ENCODE measurements at regions not wholly inside any gene's neighbourhood (a gene's known extent, or its start where the extent isn't known, plus 50 kb on each side); places are given as distances from the start of the nearest gene placed in this dataset.

DNA sequence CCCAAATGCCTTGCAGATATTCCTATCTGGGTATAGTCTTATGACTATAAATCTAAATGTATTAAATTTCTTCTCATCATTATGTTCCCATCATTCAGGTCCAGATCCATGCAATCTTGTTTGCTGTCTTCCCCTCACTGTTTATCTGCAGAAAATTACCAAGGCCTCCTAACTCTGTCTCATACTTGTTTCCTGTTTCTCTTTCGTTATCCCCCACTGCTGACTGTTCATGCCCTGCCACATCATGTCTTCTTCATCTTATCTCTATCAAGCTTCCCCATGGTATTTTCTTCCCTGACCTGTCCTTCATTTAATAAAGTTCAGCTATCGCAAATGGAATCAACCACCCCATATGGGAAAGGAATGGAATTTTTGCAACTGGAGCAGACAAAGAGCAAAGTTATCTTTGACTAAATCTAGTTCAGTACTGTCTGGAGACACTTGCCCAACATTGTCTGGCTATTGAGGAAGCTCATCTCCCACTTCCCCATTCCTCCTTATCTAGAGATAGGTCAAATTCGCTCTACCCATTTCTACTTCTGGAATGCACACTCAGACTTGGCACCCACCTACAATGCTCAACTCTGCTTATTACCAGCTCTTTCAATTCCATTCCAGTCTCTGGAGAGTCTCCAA, 1358.1 kb downstream of the EFNB2 start:
- Histone ChIP-seq H2AFZ (no peak overlapping the region), H3K9ac (no peak overlapping the region), H3K27me3 (replicated peaks; ENCODE audit: insufficient read depth) (no peaks in the 10 kb centered on the region), H3K9me3 (ENCODE audit: low read depth) (no peaks in the 10 kb centered on the region), H3K79me2 (ENCODE audit: insufficient read depth) (no peaks in the 10 kb centered on the region), H3K36me3 (ENCODE audit: low read depth) (no peaks in the 10 kb centered on the region), H3K27ac (no peak overlapping the region), H4K20me1 (ENCODE audit: insufficient read depth) (no peaks in the 10 kb centered on the region), H3K4me3 (no peak overlapping the region), H3K9me2 (ENCODE audit: insufficient read depth) (no peaks in the 10 kb centered on the region), H3K4me1 (ENCODE audit: insufficient read depth) (no peaks in the 10 kb centered on the region), H3K4me2 (ENCODE audit: unreplicated experiment) (no peak overlapping the region), H3F3A (ENCODE audit: insufficient read depth) (no peaks in the 10 kb centered on the region)
- no peak for TF ChIP-seq EZH2 (IDR thresholded peaks at IDR 0.05; ENCODE audit: insufficient read depth, poor library complexity, severe bottlenecking)
- in situ Hi-C loops (cut with MboI), result no loop called here
- DNase-seq, result no peak
- 30 to 34% methylated on average over 3 of the region's 3 CpGs for WGBS, 2 experiments (ENCODE audit: low coverage in 1 of 2, low lambda C conversion rate in 2 of 2, missing lambda C conversion rate in 2 of 2)

DNA sequence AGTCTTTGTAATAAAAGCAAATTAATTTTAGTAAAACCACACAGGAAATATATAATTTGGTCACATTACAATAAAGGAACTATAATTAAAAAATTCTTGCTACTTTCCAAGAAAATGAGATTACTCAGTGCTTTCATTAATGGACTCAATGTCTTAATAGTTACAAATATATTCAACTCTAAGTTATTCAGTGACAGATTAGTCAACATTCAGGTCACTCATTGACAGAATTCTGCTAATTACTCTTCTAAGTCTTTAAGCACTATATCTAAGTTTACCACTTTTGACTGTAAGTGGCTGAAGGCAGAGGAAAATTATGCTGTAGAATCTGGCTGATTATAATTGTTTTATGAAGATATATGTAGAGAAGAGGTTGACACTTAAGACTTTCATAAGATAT, 1365.0 kb downstream of the EFNB2 start:
- in situ Hi-C loops (cut with MboI), result no loop called here
- Histone ChIP-seq H3K27ac (no peak overlapping the region), H4K20me1 (ENCODE audit: insufficient read depth) (no peaks in the 10 kb centered on the region), H3K36me3 (ENCODE audit: low read depth) (no peaks in the 10 kb centered on the region), H3K9me3 (ENCODE audit: low read depth) (peaks cover 6% of the 10 kb centered on the region), H3F3A (ENCODE audit: insufficient read depth) (no peaks in the 10 kb centered on the region), H3K9ac (no peak overlapping the region), H2AFZ (no peak overlapping the region), H3K4me2 (ENCODE audit: unreplicated experiment) (no peak overlapping the region), H3K9me2 (ENCODE audit: insufficient read depth) (no peaks in the 10 kb centered on the region), H3K79me2 (ENCODE audit: insufficient read depth) (no peaks in the 10 kb centered on the region), H3K27me3 (replicated peaks; ENCODE audit: insufficient read depth) (no peaks in the 10 kb centered on the region), H3K4me3 (no peak overlapping the region), H3K4me1 (ENCODE audit: insufficient read depth) (no peaks in the 10 kb centered on the region)
- no peak for DNase-seq
- TF ChIP-seq EZH2phosphoT487 (IDR thresholded peaks at IDR 0.05; ENCODE audit: insufficient read depth, low read depth) (no peak), EZH2 (IDR thresholded peaks at IDR 0.05; ENCODE audit: insufficient read depth, poor library complexity, severe bottlenecking) (no peak)

DNA sequence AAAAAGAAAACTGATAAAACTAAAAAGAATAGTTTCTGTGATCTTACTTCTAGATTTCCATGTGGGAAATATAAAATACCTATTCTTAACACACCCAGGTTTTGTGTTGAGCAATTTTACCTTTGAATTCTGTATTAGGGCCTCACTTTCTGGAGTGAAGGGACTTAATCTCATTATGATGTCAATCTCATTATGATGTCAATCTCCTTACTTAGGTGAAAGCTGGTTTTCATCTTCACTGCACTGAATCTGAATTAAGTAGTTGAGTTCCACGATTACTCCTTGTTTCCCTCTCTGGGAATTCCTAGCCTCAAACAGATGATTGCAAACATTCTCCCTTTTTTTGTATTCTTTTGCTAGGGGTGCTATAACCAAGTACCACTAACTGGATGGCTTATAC, 1367.2 kb downstream of the EFNB2 start:
- Histone ChIP-seq H3F3A (ENCODE audit: insufficient read depth) (no peaks in the 10 kb centered on the region), H3K4me3 (no peak overlapping the region), H3K9me3 (ENCODE audit: low read depth) (peaks cover 6% of the 10 kb centered on the region), H3K4me1 (ENCODE audit: insufficient read depth) (no peaks in the 10 kb centered on the region), H3K27me3 (replicated peaks; ENCODE audit: insufficient read depth) (no peaks in the 10 kb centered on the region), H4K20me1 (ENCODE audit: insufficient read depth) (no peaks in the 10 kb centered on the region), H3K9ac (no peak overlapping the region), H2AFZ (no peak overlapping the region), H3K79me2 (ENCODE audit: insufficient read depth) (no peaks in the 10 kb centered on the region), H3K9me2 (ENCODE audit: insufficient read depth) (no peaks in the 10 kb centered on the region), H3K36me3 (ENCODE audit: low read depth) (no peaks in the 10 kb centered on the region), H3K27ac (no peak overlapping the region), H3K4me2 (ENCODE audit: unreplicated experiment) (no peak overlapping the region)
- no peak for DNase-seq
- whole genome bisulfite sequencing, 2 experiments (ENCODE audit: low coverage in 1 of 2, low lambda C conversion rate in 2 of 2, missing lambda C conversion rate in 2 of 2), result 3 to 10% methylated on average over 1 of the region's 1 CpG
- in situ Hi-C loops (cut with MboI), result no loop called here
- TF ChIP-seq EZH2phosphoT487 (IDR thresholded peaks at IDR 0.05; ENCODE audit: insufficient read depth, low read depth) (no peak), EZH2 (IDR thresholded peaks at IDR 0.05; ENCODE audit: insufficient read depth, poor library complexity, severe bottlenecking) (no peak)

DNA sequence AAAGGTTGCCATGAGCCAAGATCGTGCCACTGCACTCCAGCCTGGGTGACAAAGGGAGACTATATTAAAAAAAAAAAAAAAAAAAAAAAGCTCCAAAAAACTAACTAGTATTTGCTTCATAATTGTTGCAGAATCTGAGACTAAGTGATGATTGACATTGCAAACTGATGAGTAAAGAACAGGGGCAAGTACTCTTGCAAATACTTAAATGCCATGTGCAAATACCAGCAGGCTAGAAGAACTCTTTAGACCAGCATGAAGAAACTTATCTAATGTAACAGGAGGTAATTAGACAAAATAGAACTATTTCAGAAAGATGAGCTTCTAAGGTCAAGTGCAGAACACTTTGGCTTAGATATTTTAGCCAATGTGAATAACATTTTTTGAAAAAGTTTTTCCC, 1368.1 kb downstream of the EFNB2 start:
- Histone ChIP-seq H3K36me3 (ENCODE audit: low read depth) (no peaks in the 10 kb centered on the region), H3K27me3 (replicated peaks; ENCODE audit: insufficient read depth) (no peaks in the 10 kb centered on the region), H3K4me1 (ENCODE audit: insufficient read depth) (no peaks in the 10 kb centered on the region), H3K27ac (no peak overlapping the region), H3K9me2 (ENCODE audit: insufficient read depth) (no peaks in the 10 kb centered on the region), H3K4me3 (no peak overlapping the region), H4K20me1 (ENCODE audit: insufficient read depth) (no peaks in the 10 kb centered on the region), H3K79me2 (ENCODE audit: insufficient read depth) (no peaks in the 10 kb centered on the region), H3F3A (ENCODE audit: insufficient read depth) (no peaks in the 10 kb centered on the region), H3K4me2 (ENCODE audit: unreplicated experiment) (no peak overlapping the region), H3K9ac (no peak overlapping the region), H3K9me3 (ENCODE audit: low read depth) (peaks cover 6% of the 10 kb centered on the region), H2AFZ (no peak overlapping the region)
- DNase-seq, result no peak
- in situ Hi-C loops (cut with MboI), result no loop called here
- TF ChIP-seq EZH2 (IDR thresholded peaks at IDR 0.05; ENCODE audit: insufficient read depth, poor library complexity, severe bottlenecking) (no peak), EZH2phosphoT487 (IDR thresholded peaks at IDR 0.05; ENCODE audit: insufficient read depth, low read depth) (no peak)
- whole genome bisulfite sequencing, 2 experiments (ENCODE audit: low coverage in 1 of 2, low lambda C conversion rate in 2 of 2, missing lambda C conversion rate in 2 of 2), result 8 to 13% methylated on average over 1 of the region's 1 CpG
